Stomach (tissue), 4 donors: ENCODE measurements at regions not wholly inside any gene's neighbourhood (a gene's known extent, or its start where the extent isn't known, plus 50 kb on each side); places are given as distances from the start of the nearest gene placed in this dataset.

Source experiments
- CTCF ChIP-seq, 7 experiments: fragments of 450-650 bp in 4 of 7; fragments of 200-600 bp in 3 of 7; sonication (generic) in 3 of 7; IDR thresholded peaks; one replicate each; pipeline ENCODE4 v1.5.1; 2016 to 2019; ENCODE audit warnings: antibody characterized with exemption in 7 of 7, control low read depth in 2 of 7, mild to moderate bottlenecking in 1 of 7
- EP300 ChIP-seq: sonication (generic); formaldehyde crosslinking; IDR thresholded peaks from one replicate; pipeline ENCODE4 v1.6.1; 2017; ENCODE audit warnings: antibody characterized with exemption
- POLR2A ChIP-seq, 4 donors: fragments of 450-650 bp; IDR thresholded peaks; one replicate each; pipeline ENCODE4 v1.6.1; 2016; ENCODE audit warnings: antibody characterized with exemption in 4 of 4, control low read depth in 2 of 4, mild to moderate bottlenecking in 1 of 4, moderate library complexity in 1 of 4

GRCh38 chr17:33803686-33804085 lies 451.4 kb upstream of the CCL2 start:
- TF ChIP-seq CTCF (IDR thresholded peaks at IDR 0.05): no peak
- TF ChIP-seq POLR2A (IDR thresholded peaks at IDR 0.05): no peak
- no peak for TF ChIP-seq EP300
